DMS53 treated with DMSO at 0.1 percent for 48 hours (cell line): ENCODE measurements at regions not wholly inside any gene's neighbourhood (a gene's known extent, or its start where the extent isn't known, plus 50 kb on each side); places are given as distances from the start of the nearest gene placed in this dataset.

Experiments
- DNase-seq: peaks from one replicate; lab custom pipeline; 2025; ENCODE audit not compliant: unreplicated experiment; lab: John Stamatoyannopoulos, UW

- no peak for DNase-seq
These were observed 888.7 kb downstream of the RAB28 start for GRCh38 chr4:12595489-12595888.

- no peak for DNase-seq
These were observed 895.6 kb downstream of the RAB28 start for GRCh38 chr4:12588582-12588981.

GRCh38 chr4:12586242-12587006 is 897.7 kb downstream of the RAB28 start:
- no peak for DNase-seq

GRCh38 chr4:12584116-12584875 is 899.8 kb downstream of the RAB28 start:
- no peak for DNase-seq

- DNase-seq = no peak
These were observed 900.9 kb downstream of the RAB28 start for GRCh38 chr4:12583275-12583674.

GRCh38 chr4:12580787-12581186 is 903.4 kb downstream of the RAB28 start:
- no peak for DNase-seq

GRCh38 chr4:12579172-12579571 is 905.0 kb downstream of the RAB28 start:
- no peak for DNase-seq

- DNase-seq = peak; percentile 32
These were observed 907.7 kb downstream of the RAB28 start for GRCh38 chr4:12576409-12576808.

- no peak for DNase-seq
These were observed 910.4 kb downstream of the RAB28 start for GRCh38 chr4:12573716-12574115.

- no peak for DNase-seq
These were observed 921.5 kb downstream of the RAB28 start for GRCh38 chr4:12562476-12563140.

GRCh38 chr4:12562021-12562420 is 922.1 kb downstream of the RAB28 start:
- DNase-seq = no peak

GRCh38 chr4:12555011-12555410 is 929.1 kb downstream of the RAB28 start:
- DNase-seq = peak; percentile 11

- DNase-seq = no peak
These were observed 935.5 kb downstream of the RAB28 start for GRCh38 chr4:12548678-12549077.

GRCh38 chr4:12545812-12546211 is 938.3 kb downstream of the RAB28 start:
- peak; percentile 52 for DNase-seq

- peak; percentile 26 for DNase-seq
These were observed 946.0 kb downstream of the RAB28 start for GRCh38 chr4:12538162-12538561.

- DNase-seq = no peak
These were observed 949.5 kb downstream of the RAB28 start for GRCh38 chr4:12534684-12535083.

- DNase-seq = no peak
These were observed 964.7 kb downstream of the RAB28 start for GRCh38 chr4:12519426-12519825.

GRCh38 chr4:12507868-12508481 is 976.2 kb downstream of the RAB28 start:
- no peak for DNase-seq

- no peak for DNase-seq
These were observed 983.7 kb downstream of the RAB28 start for GRCh38 chr4:12500409-12500808.

GRCh38 chr4:12499693-12500092 is 984.4 kb downstream of the RAB28 start:
- DNase-seq = peak; percentile 97

GRCh38 chr4:12495211-12495610 is 988.9 kb downstream of the RAB28 start:
- no peak for DNase-seq
